Type B pancreatic cell (in vitro differentiated cells): ENCODE measurements at regions not wholly inside any gene's neighbourhood (a gene's known extent, or its start where the extent isn't known, plus 50 kb on each side); places are given as distances from the start of the nearest gene placed in this dataset.
A peak's percentile ranks its signal among the peaks of the same experiment; 100 is the strongest.

Experiments used
- DNase-seq: peaks from one replicate; pipeline ENCODE4 v3.0.0; 2021; ENCODE audit warnings: mixed read lengths; ENCODE audit not compliant: unreplicated experiment; ENCODE audit errors: extremely low spot score
- H3K27ac Mint-ChIP-seq: 2 replicates; pipeline ENCODE4 v1.8.0; 2021; ENCODE audit warnings: mild to moderate bottlenecking, mixed read lengths
- H3K27me3 Mint-ChIP-seq: 2 replicates; pipeline ENCODE4 v1.8.0; 2021; ENCODE audit warnings: mixed read lengths
- H3K36me3 Mint-ChIP-seq: 2 replicates; pipeline ENCODE4 v1.8.0; 2021; ENCODE audit warnings: mixed read lengths
- H3K4me1 Mint-ChIP-seq: one replicate; pipeline ENCODE4 v1.8.0; 2021; ENCODE audit warnings: mixed read lengths; ENCODE audit not compliant: unreplicated experiment
- H3K4me3 Mint-ChIP-seq: 2 replicates; pipeline ENCODE4 v1.8.0; 2021; ENCODE audit warnings: mild to moderate bottlenecking, mixed read lengths
- H3K9me3 Mint-ChIP-seq: 2 replicates; pipeline ENCODE4 v1.8.0; 2021; ENCODE audit warnings: mixed read lengths
- TF ChIP-seq, protein P1 (sequence below): fragments of 200-600 bp; sonication (generic); conservative IDR thresholded peaks from 2 replicates; pipeline ENCODE4 v1.5.0; 2021; ENCODE audit warnings: antibody characterized with exemption, mild to moderate bottlenecking

DNA sequence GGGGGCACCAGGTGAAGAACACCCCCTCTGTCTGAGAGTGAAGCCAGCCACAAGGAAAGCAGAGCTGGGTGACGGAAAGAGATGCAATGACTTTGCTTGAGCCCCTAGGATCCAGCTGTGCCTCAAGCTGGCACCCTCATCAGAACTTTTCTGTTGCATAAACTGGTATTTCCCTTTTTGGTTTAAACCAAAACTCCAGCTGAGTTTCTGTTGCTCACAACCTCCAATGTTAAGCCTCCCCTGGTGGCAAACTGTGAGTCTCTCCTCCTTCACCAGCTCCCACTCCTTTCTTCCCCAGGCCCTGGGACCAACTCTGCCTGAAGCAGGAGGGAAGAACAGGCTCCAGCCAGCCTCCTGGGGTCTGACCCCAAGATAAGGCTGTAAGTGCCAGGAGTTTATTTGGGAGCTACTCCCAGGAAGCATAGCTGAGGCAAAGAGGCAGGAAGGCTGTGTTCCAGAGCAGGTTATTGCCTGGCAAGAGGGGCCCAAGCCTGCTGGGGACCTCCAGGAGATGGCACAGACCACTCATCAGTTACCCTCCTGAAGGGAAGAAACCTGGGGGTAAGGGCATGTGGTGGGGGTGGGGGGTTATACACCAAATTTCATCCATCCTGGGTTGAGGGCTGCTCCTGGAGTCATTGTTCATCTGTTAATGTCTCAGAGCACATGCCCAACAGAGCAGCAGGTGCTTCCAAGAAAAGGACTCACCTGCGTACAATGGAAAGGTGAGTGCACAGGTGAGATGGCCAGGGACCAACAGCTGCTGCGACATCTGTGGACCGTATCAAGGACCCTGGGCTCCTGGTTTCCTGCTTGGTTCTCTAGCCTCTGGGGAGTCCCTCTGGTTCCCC, 73.3 kb upstream of the NANOS1 start:
- peak; percentile 31 for DNase-seq
- TF ChIP-seq, protein P1, sequence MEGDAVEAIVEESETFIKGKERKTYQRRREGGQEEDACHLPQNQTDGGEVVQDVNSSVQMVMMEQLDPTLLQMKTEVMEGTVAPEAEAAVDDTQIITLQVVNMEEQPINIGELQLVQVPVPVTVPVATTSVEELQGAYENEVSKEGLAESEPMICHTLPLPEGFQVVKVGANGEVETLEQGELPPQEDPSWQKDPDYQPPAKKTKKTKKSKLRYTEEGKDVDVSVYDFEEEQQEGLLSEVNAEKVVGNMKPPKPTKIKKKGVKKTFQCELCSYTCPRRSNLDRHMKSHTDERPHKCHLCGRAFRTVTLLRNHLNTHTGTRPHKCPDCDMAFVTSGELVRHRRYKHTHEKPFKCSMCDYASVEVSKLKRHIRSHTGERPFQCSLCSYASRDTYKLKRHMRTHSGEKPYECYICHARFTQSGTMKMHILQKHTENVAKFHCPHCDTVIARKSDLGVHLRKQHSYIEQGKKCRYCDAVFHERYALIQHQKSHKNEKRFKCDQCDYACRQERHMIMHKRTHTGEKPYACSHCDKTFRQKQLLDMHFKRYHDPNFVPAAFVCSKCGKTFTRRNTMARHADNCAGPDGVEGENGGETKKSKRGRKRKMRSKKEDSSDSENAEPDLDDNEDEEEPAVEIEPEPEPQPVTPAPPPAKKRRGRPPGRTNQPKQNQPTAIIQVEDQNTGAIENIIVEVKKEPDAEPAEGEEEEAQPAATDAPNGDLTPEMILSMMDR = no peak
- Mint-ChIP-seq H3K27ac (no peak overlapping the region), H3K4me3 (no peak overlapping the region), H3K4me1 (peaks cover 22% of the 10 kb centered on the region), H3K36me3 (no peaks in the 10 kb centered on the region), H3K27me3 (no peaks in the 10 kb centered on the region), H3K9me3 (no peaks in the 10 kb centered on the region)

DNA sequence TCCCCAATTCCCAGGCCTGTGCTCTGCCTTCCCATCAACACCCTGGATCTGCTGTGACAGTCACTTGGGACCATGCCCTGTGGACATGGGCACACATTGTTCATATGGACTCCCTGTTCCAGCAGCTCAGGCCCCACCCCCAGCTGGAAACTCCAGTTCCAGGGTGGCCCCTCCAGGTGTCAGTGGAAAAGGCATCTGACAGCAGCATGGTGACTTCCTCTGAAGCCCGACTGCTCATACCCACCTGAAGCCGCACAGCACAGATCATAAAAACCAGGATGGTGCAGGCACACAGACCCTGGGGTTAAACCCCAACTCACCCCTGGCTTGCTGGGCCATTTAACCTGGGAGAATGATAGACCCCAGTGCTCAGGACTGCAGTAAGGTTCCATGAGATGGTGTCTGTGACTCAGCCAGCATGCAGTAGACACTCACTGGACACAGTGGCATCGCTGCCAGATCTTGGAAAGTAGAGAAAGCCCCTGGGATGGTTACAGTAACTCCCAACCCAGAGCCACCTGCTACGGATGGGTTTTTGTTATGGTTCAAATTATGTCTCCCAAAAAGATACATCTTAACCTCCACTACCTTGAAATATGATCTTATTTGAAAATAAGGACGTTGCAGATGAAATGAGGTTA, 72.6 kb upstream of the NANOS1 start:
- Mint-ChIP-seq H3K27ac (no peak overlapping the region), H3K27me3 (no peaks in the 10 kb centered on the region), H3K36me3 (no peaks in the 10 kb centered on the region), H3K4me3 (no peak overlapping the region), H3K9me3 (no peaks in the 10 kb centered on the region), H3K4me1 (peaks cover 25% of the 10 kb centered on the region)
- DNase-seq = peak; percentile 39
- TF ChIP-seq, protein P1 = no peak

DNA sequence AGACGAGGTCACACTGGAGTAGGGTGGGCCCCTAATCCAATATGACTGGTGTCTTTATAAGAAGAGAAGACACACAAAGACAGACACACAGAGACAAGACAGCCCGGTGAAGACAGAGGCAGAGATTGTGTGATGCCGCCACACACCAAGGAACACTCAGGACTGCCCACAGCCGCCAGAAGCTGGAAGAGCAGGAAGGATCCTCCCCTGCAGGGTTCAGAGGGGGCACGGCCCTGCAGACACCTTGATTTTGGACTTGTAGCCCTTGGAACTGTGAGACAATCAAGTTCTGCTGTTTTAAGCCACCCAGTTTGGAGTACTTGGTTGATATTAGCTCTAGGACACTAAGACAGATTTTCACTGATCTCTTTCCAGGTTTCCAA, 72.1 kb upstream of the NANOS1 start:
- TF ChIP-seq, protein P1 = no peak
- peaks cover 28% of the 10 kb centered on the region for H3K4me1 Mint-ChIP-seq
- H3K9me3 Mint-ChIP-seq = no peaks in the 10 kb centered on the region
- H3K4me3 Mint-ChIP-seq = no peak overlapping the region
- peak; percentile 18 for DNase-seq
- H3K36me3 Mint-ChIP-seq = no peaks in the 10 kb centered on the region
- H3K27me3 Mint-ChIP-seq = no peaks in the 10 kb centered on the region
- no peak overlapping the region for H3K27ac Mint-ChIP-seq

DNA sequence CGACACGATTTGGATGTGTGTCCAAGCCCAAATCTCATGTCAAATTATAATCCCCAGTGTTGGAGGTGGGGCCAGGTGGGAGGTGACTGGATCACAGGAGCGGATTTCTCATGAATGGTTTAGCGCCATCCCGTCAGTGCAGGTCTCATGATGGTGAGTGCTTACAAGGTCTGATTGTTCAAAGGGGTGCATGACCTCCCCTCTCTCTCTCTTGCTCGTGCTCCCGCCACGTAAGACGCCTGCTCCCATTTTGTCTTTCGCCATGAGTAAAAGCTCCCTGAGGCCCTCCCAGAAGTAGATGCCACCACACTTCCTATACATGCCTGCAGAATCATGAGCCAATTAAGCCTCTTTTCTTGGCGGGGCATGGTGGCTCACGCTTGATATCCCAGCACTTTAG, 71.5 kb upstream of the NANOS1 start:
- Mint-ChIP-seq H3K4me1 (peaks cover 31% of the 10 kb centered on the region), H3K27me3 (no peaks in the 10 kb centered on the region)

DNA sequence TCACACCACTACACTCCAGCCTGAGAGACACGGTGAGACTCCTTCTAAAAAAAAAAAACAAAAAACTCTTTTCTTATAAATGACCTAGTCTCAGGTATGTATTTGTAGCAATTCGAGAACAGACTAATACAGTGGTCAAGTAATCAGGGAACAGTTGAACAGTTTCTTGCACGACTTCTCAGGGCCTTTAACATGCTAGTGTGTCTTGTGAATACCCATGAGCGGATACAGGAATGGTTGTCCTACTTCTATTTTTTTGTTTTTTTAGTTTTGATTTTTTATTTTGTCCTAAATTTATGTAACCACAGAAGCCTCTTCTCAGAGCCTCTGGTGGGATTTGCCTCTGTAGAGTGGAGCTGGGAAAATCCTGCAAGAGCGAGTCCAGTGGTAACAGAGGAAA, 71.0 kb upstream of the NANOS1 start:
- Mint-ChIP-seq H3K4me3 (no peak overlapping the region), H3K27ac (no peak overlapping the region), H3K27me3 (no peaks in the 10 kb centered on the region), H3K36me3 (peaks cover under 1% of the 10 kb centered on the region), H3K9me3 (no peaks in the 10 kb centered on the region), H3K4me1 (peaks cover 26% of the 10 kb centered on the region)
- TF ChIP-seq, protein P1 = no peak
- DNase-seq = no peak

More for the DNA sequence above, 71.5 kb upstream of the NANOS1 start:
- Mint-ChIP-seq H3K27ac (no peak overlapping the region), H3K9me3 (no peaks in the 10 kb centered on the region), H3K36me3 (no peaks in the 10 kb centered on the region), H3K4me3 (no peak overlapping the region)
- TF ChIP-seq, protein P1 = no peak
- DNase-seq = peak; percentile 27
